ENCODE measurements at regions not wholly inside any gene's neighbourhood (a gene's known extent, or its start where the extent isn't known, plus 50 kb on each side); places are given as distances from the start of the nearest gene placed in this dataset.

GRCh38 chr9:90296539-90296938, 346.1 kb downstream of the DIRAS2 start:
- no peak for ATAC-seq (ENCODE audit: insufficient read depth, low FRiP score)
- Histone ChIP-seq H3K36me3 (ENCODE audit: control insufficient read depth in 4 of 4, insufficient read depth in 4 of 4, low read length in 4 of 4) (no peaks in the 10 kb centered on the region), H3K9me3 (ENCODE audit: control insufficient read depth in 4 of 4, insufficient read depth in 3 of 4, low read length in 3 of 4) (no peaks in the 10 kb centered on the region), H3K9ac (ENCODE audit: insufficient read depth in 1 of 2, low read length in 2 of 2) (no peak overlapping the region), H3K4me1 (ENCODE audit: control insufficient read depth in 5 of 5, insufficient read depth in 5 of 5, low read length in 5 of 5) (peaks cover 0 to 3% (median 0%) of the 10 kb centered on the region in 5 donors), H3K27me3 (ENCODE audit: control insufficient read depth in 3 of 3, insufficient read depth in 3 of 3, low read length in 2 of 3) (no peaks in the 10 kb centered on the region), H3K4me3 (no peak overlapping the region), H3K27ac (ENCODE audit: low read depth in 1 of 2, low read length in 1 of 2) (no peak overlapping the region)
- 59 to 61% methylated on average over 6 of the region's 6 CpGs for WGBS, 2 donors
- peak in 2 of 3 donors; percentile 6 to 38 for DNase-seq
- TF ChIP-seq CTCF (IDR thresholded peaks at IDR 0.05; ENCODE audit: control extremely low read depth, extremely low read depth), result no peak

- Histone ChIP-seq H3K9me3 (ENCODE audit: control insufficient read depth in 4 of 4, insufficient read depth in 3 of 4, low read length in 3 of 4) (no peaks in the 10 kb centered on the region), H3K4me1 (ENCODE audit: control insufficient read depth in 5 of 5, insufficient read depth in 5 of 5, low read length in 5 of 5) (peaks cover 0 to 3% (median 0%) of the 10 kb centered on the region in 5 donors), H3K27ac (ENCODE audit: low read depth in 1 of 2, low read length in 1 of 2) (no peak overlapping the region), H3K4me3 (no peak overlapping the region), H3K36me3 (ENCODE audit: control insufficient read depth in 4 of 4, insufficient read depth in 4 of 4, low read length in 4 of 4) (no peaks in the 10 kb centered on the region), H3K27me3 (ENCODE audit: control insufficient read depth in 3 of 3, insufficient read depth in 3 of 3, low read length in 2 of 3) (no peaks in the 10 kb centered on the region), H3K9ac (ENCODE audit: insufficient read depth in 1 of 2, low read length in 2 of 2) (no peak overlapping the region)
- WGBS, 2 donors, result 71 to 79% methylated on average over 5 of the region's 5 CpGs
- no peak for ATAC-seq (ENCODE audit: insufficient read depth, low FRiP score)
- no peak for TF ChIP-seq CTCF (IDR thresholded peaks at IDR 0.05; ENCODE audit: control extremely low read depth, extremely low read depth)
- DNase-seq, result no peak
Observed at GRCh38 chr9:90299968-90300367, 342.7 kb downstream of the DIRAS2 start.

- 51 to 54% methylated on average over 3 of the region's 3 CpGs for WGBS, 2 donors
- Histone ChIP-seq H3K36me3 (ENCODE audit: control insufficient read depth in 4 of 4, insufficient read depth in 4 of 4, low read length in 4 of 4) (no peaks in the 10 kb centered on the region), H3K4me3 (no peak overlapping the region), H3K4me1 (ENCODE audit: control insufficient read depth in 5 of 5, insufficient read depth in 5 of 5, low read length in 5 of 5) (peaks cover 0 to 5% (median 0%) of the 10 kb centered on the region in 5 donors), H3K27ac (ENCODE audit: low read depth in 1 of 2, low read length in 1 of 2) (no peak overlapping the region), H3K9me3 (ENCODE audit: control insufficient read depth in 4 of 4, insufficient read depth in 3 of 4, low read length in 3 of 4) (no peaks in the 10 kb centered on the region), H3K9ac (ENCODE audit: insufficient read depth in 1 of 2, low read length in 2 of 2) (no peak overlapping the region), H3K27me3 (ENCODE audit: control insufficient read depth in 3 of 3, insufficient read depth in 3 of 3, low read length in 2 of 3) (no peaks in the 10 kb centered on the region)
- ATAC-seq (ENCODE audit: insufficient read depth, low FRiP score), result no peak
- no peak for TF ChIP-seq CTCF (IDR thresholded peaks at IDR 0.05; ENCODE audit: control extremely low read depth, extremely low read depth)
- DNase-seq, result no peak
Observed at GRCh38 chr9:90300611-90301276, 341.9 kb downstream of the DIRAS2 start.

- H3K9me3 ChIP-seq (ENCODE audit: control insufficient read depth in 4 of 4, insufficient read depth in 3 of 4, low read length in 3 of 4), result no peaks in the 10 kb centered on the region
- H3K4me1 ChIP-seq (ENCODE audit: control insufficient read depth in 5 of 5, insufficient read depth in 5 of 5, low read length in 5 of 5), result peaks cover 0 to 7% (median 0%) of the 10 kb centered on the region in 5 donors
- peak; percentile 32 to 58 (median 48) for DNase-seq
- no peak overlapping the region for H3K27ac ChIP-seq (ENCODE audit: low read depth in 1 of 2, low read length in 1 of 2)
- no peak overlapping the region for H3K4me3 ChIP-seq
- no peaks in the 10 kb centered on the region for H3K36me3 ChIP-seq (ENCODE audit: control insufficient read depth in 4 of 4, insufficient read depth in 4 of 4, low read length in 4 of 4)
- TF ChIP-seq CTCF (IDR thresholded peaks at IDR 0.05; ENCODE audit: control extremely low read depth, extremely low read depth), result no peak
- no peak for ATAC-seq (ENCODE audit: insufficient read depth, low FRiP score)
- 46 to 47% methylated on average over 8 of the region's 8 CpGs for WGBS, 2 donors
- no peak overlapping the region for H3K9ac ChIP-seq (ENCODE audit: insufficient read depth in 1 of 2, low read length in 2 of 2)
- H3K27me3 ChIP-seq (ENCODE audit: control insufficient read depth in 3 of 3, insufficient read depth in 3 of 3, low read length in 2 of 3), result no peaks in the 10 kb centered on the region
Observed at GRCh38 chr9:90301277-90301653, 341.4 kb downstream of the DIRAS2 start.
